ENCODE measurements at regions not wholly inside any gene's neighbourhood (a gene's known extent, or its start where the extent isn't known, plus 50 kb on each side); places are given as distances from the start of the nearest gene placed in this dataset.
"Not testable (repeated sequence)": the region's sequence is repeated elsewhere in the genome, so short reads cannot be mapped to it uniquely, and the experiment has no call there.

- not testable (repeated sequence) for H3K27me3 ChIP-seq (replicated peaks); DNase-seq (ENCODE audit: low read depth in 1 of 2, low spot score in 2 of 2); H3K27ac ChIP-seq; H3K4me3 ChIP-seq; H3K36me3 ChIP-seq; H3K9me3 ChIP-seq (replicated peaks)
- peaks cover 54% of the 10 kb centered on the region for H3K4me1 ChIP-seq (replicated peaks)
Measured at GRCh38 chr20:48020696-48021095, 235.4 kb upstream of the SULF2 start.

- Histone ChIP-seq H3K4me3 (no peak overlapping the region), H3K36me3 (no peaks in the 10 kb centered on the region), H3K4me1 (replicated peaks) (peaks cover 54% of the 10 kb centered on the region), H3K27me3 (replicated peaks) (no peaks in the 10 kb centered on the region), H3K9me3 (replicated peaks) (0 out of 2 replicates have a peak, but pooled peaks cover 5% of the 10 kb centered on the region), H3K27ac (peak overlapping the region; percentile 95)
- DNase-seq (ENCODE audit: low read depth in 1 of 2, low spot score in 2 of 2) = no peak
Measured at GRCh38 chr20:48019940-48020339, 234.7 kb upstream of the SULF2 start.

DNA sequence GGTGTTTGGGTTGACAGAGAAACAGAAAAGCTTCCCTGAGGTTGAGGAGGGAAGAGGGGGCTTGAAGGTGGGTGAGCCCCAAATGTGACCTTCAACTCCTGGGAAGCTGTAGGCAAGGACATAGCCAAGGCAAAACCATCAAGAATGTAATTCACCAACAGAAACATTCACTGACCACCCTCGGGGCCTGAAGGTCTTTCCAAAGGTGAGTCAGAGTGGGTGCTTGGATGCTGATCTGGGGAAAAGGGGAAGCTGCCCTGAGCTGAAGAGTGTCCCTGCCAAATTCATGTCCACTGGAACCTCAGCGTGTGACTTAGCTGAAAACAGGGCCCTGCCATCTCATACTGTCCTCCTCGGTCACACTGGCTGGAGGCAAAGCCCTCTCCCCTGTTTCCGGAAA lies 234.2 kb upstream of the SULF2 start:
- no peak overlapping the region for H3K4me3 ChIP-seq
- H3K36me3 ChIP-seq = no peaks in the 10 kb centered on the region
- peak overlapping the region; percentile 95 for H3K27ac ChIP-seq
- 0 out of 2 replicates have a peak, but pooled peaks cover 5% of the 10 kb centered on the region for H3K9me3 ChIP-seq (replicated peaks)
- H3K4me1 ChIP-seq (replicated peaks) = peaks cover 54% of the 10 kb centered on the region
- DNase-seq (ENCODE audit: low read depth in 1 of 2, low spot score in 2 of 2) = peak; percentile 74 to 78
- H3K27me3 ChIP-seq (replicated peaks) = no peaks in the 10 kb centered on the region

DNA sequence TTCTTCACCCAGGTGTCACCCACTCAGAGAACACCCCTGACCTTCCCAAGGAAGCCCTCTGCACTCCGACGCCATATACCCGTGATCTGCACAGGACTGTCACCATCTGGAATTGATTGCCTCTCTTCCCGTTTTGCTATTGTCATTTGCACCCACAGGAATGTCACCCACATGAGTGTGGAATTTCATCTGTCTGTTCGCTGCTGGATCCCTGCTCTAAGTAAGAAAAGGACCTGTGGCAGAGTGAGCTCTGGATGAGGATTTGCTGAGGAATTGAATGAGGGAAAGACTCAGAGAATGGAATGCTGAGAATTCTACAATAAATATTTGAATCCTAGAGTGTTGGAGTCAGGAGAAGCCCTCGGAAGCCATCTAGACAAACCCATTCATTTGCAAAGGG lies 233.6 kb upstream of the SULF2 start:
- peak; percentile 86 to 96 for DNase-seq (ENCODE audit: low read depth in 1 of 2, low spot score in 2 of 2)

GRCh38 chr20:48017992-48018391 lies 232.7 kb upstream of the SULF2 start:
- no peaks in the 10 kb centered on the region for H3K36me3 ChIP-seq
- no peaks in the 10 kb centered on the region for H3K27me3 ChIP-seq (replicated peaks)
- no peak for DNase-seq (ENCODE audit: low read depth in 1 of 2, low spot score in 2 of 2)
- H3K4me3 ChIP-seq = no peak overlapping the region
- H3K9me3 ChIP-seq (replicated peaks) = 0 out of 2 replicates have a peak, but pooled peaks cover 5% of the 10 kb centered on the region
- peaks cover 61% of the 10 kb centered on the region for H3K4me1 ChIP-seq (replicated peaks)
- peak overlapping the region; percentile 98 for H3K27ac ChIP-seq

More for the DNA sequence above, 233.6 kb upstream of the SULF2 start:
- H3K4me1 ChIP-seq (replicated peaks) = peaks cover 59% of the 10 kb centered on the region
- not testable (repeated sequence) for H3K9me3 ChIP-seq (replicated peaks); H3K36me3 ChIP-seq; H3K27me3 ChIP-seq (replicated peaks); H3K4me3 ChIP-seq
- peak overlapping the region; percentile 98 for H3K27ac ChIP-seq

GRCh38 chr20:48017509-48017908 lies 232.2 kb upstream of the SULF2 start:
- no peaks in the 10 kb centered on the region for H3K27me3 ChIP-seq (replicated peaks)
- H3K9me3 ChIP-seq (replicated peaks) = 0 out of 2 replicates have a peak, but pooled peaks cover 5% of the 10 kb centered on the region
- peaks cover 65% of the 10 kb centered on the region for H3K4me1 ChIP-seq (replicated peaks)
- no peaks in the 10 kb centered on the region for H3K36me3 ChIP-seq
- DNase-seq (ENCODE audit: low read depth in 1 of 2, low spot score in 2 of 2) = no peak
- H3K4me3 ChIP-seq = no peak overlapping the region
- H3K27ac ChIP-seq = peak overlapping the region; percentile 98

DNA sequence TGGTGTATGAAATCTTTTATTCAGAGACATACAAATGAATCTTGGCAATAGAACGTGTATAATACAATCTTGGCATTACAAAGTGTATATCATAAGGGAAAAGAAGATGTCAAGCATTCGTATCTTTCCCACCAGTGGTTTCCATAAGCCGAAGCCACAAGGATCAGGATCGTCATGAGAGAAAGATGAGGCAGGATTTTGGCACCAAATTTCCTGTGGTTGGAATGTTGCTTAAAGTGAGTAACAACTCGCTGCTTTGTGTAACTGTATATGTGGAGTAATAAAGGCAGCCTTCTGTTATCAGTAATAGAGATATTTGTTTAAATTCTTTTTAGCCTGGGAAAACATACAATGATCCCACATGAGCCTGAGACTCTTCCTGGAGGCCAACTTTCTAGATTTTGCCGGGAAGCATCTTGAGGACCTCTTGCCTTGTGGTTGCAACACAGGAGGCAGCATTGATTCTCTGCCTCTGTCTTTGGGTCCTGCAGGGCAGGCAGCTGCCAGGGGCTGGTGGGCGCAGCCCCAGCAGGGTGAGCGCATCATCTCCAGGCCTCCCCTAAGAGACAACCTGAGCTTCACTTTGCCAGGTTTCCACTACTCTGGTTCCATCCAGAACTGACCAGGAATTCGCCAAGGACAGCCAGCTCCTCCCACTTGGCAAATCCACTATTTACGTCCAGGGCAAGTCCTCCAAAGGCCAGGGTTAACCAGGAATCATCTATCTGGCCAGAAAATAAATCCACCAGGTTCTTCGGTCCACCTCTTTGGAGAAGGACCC lies 230.9 kb upstream of the SULF2 start:
- Histone ChIP-seq H3K9me3 (replicated peaks) (peaks cover 12% of the 10 kb centered on the region), H3K36me3 (no peaks in the 10 kb centered on the region), H3K27ac (peak overlapping the region; percentile 98), H3K27me3 (replicated peaks) (no peaks in the 10 kb centered on the region), H3K4me3 (no peak overlapping the region), H3K4me1 (replicated peaks) (peaks cover 69% of the 10 kb centered on the region)
- DNase-seq (ENCODE audit: low read depth in 1 of 2, low spot score in 2 of 2) = peak; percentile 82 to 96

GRCh38 chr20:48015141-48015910 lies 230.0 kb upstream of the SULF2 start:
- H3K9me3 ChIP-seq (replicated peaks) = peaks cover 14% of the 10 kb centered on the region
- peaks cover 68% of the 10 kb centered on the region for H3K4me1 ChIP-seq (replicated peaks)
- peak overlapping the region; percentile 98 for H3K27ac ChIP-seq
- no peaks in the 10 kb centered on the region for H3K27me3 ChIP-seq (replicated peaks)
- DNase-seq (ENCODE audit: low read depth in 1 of 2, low spot score in 2 of 2) = peak in 1 of 2 experiments; percentile 86
- no peaks in the 10 kb centered on the region for H3K36me3 ChIP-seq
- no peak overlapping the region for H3K4me3 ChIP-seq

DNA sequence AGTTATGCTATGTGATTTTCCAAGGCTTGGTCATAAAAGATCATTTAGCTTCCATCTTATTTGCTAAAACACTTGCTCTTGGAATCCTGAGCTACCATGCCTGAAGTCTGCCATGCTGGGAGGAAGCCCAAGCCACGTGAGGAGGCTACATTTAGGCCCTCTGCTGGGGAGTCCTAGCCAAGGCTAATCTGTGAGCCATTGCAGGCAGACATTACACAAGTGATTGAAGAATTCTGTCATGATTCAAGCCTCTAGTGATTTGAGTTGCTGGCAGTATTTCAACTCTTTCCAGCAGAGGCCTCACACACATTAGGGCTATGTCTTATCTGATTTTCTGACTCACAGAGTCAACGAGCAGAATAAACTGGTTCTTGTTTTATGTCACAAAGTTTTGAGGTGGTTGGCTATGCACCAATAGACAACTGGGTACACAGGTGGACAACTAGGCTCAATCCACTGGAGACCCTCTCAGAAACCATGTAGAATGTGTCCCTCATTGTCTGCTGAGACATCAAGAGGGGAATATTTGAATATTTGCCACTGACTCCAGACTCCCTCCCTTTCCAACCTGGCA lies 227.2 kb upstream of the SULF2 start:
- peak in 1 of 2 experiments; percentile 27 for DNase-seq (ENCODE audit: low read depth in 1 of 2, low spot score in 2 of 2)
- H3K27me3 ChIP-seq (replicated peaks) = no peaks in the 10 kb centered on the region
- H3K36me3 ChIP-seq = no peaks in the 10 kb centered on the region
- no peak overlapping the region for H3K4me3 ChIP-seq
- peaks cover 13% of the 10 kb centered on the region for H3K9me3 ChIP-seq (replicated peaks)
- no peak overlapping the region for H3K27ac ChIP-seq
- peaks cover 42% of the 10 kb centered on the region for H3K4me1 ChIP-seq (replicated peaks)

DNA sequence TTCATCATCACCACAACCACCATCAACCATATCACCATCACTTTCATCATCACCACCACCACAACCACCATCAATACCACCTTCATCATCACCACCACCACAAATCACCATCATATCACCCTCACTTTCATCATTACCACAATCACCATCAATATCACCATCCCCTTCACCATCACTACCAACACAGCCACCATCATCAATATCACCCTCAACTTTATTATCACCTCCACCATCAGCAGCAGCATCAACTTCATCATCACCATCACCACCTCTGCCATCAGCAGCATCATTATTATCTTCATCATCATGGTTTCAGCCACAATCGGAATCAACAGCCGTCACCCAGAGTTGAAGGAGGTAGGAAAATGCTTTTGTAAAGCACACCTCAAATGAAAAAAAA lies 225.7 kb upstream of the SULF2 start:
- no peak overlapping the region for H3K27ac ChIP-seq
- no peaks in the 10 kb centered on the region for H3K36me3 ChIP-seq
- no peaks in the 10 kb centered on the region for H3K27me3 ChIP-seq (replicated peaks)
- peaks cover 9% of the 10 kb centered on the region for H3K9me3 ChIP-seq (replicated peaks)
- peaks cover 28% of the 10 kb centered on the region for H3K4me1 ChIP-seq (replicated peaks)
- no peak overlapping the region for H3K4me3 ChIP-seq
- DNase-seq (ENCODE audit: low read depth in 1 of 2, low spot score in 2 of 2) = no peak

DNA sequence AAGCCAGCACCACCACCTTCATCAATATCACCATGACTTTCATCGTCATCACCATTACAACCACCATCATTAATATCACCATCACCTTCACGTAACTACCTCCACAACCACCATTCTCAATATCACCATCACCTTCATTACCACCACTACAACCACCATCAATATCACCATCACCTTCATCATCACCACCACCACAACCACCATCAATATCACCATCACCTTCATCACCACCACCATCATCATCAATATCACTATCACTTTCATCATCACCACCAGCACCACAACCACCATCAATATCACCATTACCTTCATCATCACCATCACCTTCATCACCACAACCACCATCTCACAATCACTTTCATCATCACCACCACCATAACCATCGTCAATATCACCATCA lies 225.3 kb upstream of the SULF2 start:
- Histone ChIP-seq H3K27me3 (replicated peaks) (no peaks in the 10 kb centered on the region), H3K4me1 (replicated peaks) (peaks cover 24% of the 10 kb centered on the region), H3K9me3 (replicated peaks) (peaks cover 9% of the 10 kb centered on the region), H3K27ac (no peak overlapping the region), H3K4me3 (no peak overlapping the region), H3K36me3 (no peaks in the 10 kb centered on the region)
- no peak for DNase-seq (ENCODE audit: low read depth in 1 of 2, low spot score in 2 of 2)

DNA sequence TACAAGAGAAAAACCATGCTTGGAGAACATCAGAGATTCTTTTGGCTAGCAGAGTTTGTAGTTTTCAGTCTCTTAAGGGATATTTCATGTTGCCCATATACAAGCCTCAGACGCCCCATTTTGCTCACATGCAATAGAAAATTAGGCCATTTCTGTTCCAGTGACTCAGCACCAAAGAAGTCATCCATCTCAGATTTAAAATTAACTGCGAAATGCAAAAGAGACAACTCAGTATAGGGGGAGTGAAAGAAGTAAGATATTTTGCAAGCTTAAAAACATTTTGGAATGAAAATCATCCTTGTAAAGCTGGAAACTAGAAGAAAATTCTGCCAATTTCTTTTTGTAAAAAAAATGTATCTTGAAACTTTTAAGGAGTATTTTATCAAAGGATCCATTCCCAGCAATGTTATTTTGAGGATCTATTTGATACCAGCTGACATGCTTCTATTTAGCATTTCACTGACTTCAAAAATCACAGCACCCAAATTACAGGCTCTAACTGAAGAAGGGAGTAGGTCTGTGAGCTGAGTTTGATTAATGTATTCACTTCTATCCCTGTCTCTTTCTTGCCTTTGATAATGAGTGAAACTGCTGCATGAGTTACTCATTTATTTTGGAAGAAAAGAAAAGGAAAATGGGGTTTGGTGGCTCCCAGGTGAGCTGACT lies 223.7 kb upstream of the SULF2 start:
- H3K36me3 ChIP-seq = no peaks in the 10 kb centered on the region
- H3K27ac ChIP-seq = no peak overlapping the region
- peaks cover 11% of the 10 kb centered on the region for H3K4me1 ChIP-seq (replicated peaks)
- H3K4me3 ChIP-seq = no peak overlapping the region
- H3K27me3 ChIP-seq (replicated peaks) = no peaks in the 10 kb centered on the region
- peaks cover 9% of the 10 kb centered on the region for H3K9me3 ChIP-seq (replicated peaks)
- no peak for DNase-seq (ENCODE audit: low read depth in 1 of 2, low spot score in 2 of 2)

DNA sequence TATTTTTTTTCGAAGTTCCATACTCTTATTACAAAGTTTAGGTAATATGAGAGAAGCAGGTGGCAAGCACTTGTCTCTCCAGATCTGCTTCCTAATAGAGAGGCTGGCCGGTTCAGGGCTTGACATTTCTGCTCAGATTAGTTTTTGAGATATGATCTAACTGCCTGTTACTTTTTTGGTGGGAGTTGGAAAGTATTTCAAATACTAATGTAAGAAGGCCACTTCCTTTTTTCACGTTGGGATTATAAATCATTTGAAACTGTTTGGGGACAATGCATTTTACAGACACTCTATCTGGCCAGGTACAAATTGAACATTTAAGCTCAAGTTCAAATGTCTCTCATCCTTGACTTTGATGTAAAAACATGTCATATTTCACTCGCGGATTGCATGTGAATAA lies 222.1 kb upstream of the SULF2 start:
- no peaks in the 10 kb centered on the region for H3K36me3 ChIP-seq
- H3K4me1 ChIP-seq (replicated peaks) = peaks cover 2% of the 10 kb centered on the region
- no peak for DNase-seq (ENCODE audit: low read depth in 1 of 2, low spot score in 2 of 2)
- no peaks in the 10 kb centered on the region for H3K27me3 ChIP-seq (replicated peaks)
- peaks cover 13% of the 10 kb centered on the region for H3K9me3 ChIP-seq (replicated peaks)
- no peak overlapping the region for H3K27ac ChIP-seq
- no peak overlapping the region for H3K4me3 ChIP-seq

All from SJSA1 (cell line).